ENCODE measurements at regions not wholly inside any gene's neighbourhood (a gene's known extent, or its start where the extent isn't known, plus 50 kb on each side); places are given as distances from the start of the nearest gene placed in this dataset.

DNA sequence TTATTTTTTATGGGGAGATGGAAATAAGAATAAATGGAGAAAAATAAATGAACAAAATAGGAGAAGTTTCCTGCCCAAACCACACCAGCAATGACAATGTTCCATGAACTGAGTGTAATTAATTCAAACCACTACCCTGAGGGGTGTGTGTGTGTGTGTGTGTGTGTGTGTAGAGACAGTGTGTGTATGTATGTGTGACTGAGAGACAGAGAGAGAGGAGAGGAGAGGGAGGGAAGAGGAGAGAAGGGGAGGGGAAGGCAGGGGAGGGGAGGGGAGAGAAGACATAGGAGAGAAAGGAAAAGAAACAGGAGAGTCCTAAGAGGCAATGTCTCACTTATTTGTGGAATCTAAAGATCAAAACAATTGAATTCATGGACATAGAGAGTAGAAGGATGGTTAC, 65.0 kb upstream of the POU2AF1 start:
- TF ChIP-seq, protein P1, sequence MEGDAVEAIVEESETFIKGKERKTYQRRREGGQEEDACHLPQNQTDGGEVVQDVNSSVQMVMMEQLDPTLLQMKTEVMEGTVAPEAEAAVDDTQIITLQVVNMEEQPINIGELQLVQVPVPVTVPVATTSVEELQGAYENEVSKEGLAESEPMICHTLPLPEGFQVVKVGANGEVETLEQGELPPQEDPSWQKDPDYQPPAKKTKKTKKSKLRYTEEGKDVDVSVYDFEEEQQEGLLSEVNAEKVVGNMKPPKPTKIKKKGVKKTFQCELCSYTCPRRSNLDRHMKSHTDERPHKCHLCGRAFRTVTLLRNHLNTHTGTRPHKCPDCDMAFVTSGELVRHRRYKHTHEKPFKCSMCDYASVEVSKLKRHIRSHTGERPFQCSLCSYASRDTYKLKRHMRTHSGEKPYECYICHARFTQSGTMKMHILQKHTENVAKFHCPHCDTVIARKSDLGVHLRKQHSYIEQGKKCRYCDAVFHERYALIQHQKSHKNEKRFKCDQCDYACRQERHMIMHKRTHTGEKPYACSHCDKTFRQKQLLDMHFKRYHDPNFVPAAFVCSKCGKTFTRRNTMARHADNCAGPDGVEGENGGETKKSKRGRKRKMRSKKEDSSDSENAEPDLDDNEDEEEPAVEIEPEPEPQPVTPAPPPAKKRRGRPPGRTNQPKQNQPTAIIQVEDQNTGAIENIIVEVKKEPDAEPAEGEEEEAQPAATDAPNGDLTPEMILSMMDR (IDR thresholded peaks at IDR 0.05; ENCODE audit: insufficient read depth, missing control alignments) = no peak
- FAIRE-seq (no peak), DNase-seq (ENCODE audit: insufficient read length, low spot score) (no peak)

DNA sequence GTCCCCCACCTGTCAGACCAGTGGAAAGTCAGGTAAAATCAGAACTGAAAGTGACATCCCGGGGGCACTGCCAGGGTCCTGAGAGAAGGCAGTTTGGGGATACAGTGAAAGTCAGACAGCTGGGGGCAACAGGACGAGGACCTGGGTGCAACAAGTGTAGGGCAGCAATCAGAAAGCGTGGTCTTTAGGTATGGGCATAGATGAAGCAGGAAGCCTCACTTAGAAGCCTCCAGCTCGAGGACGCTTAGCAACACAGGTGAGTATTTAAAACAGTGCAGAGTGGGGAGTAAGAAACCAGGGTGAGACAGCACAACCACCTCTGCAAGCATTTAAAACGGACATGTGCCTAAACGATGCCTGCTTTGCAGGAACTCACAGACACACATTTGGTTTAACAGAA, 64.6 kb upstream of the POU2AF1 start:
- FAIRE-seq = no peak

DNA sequence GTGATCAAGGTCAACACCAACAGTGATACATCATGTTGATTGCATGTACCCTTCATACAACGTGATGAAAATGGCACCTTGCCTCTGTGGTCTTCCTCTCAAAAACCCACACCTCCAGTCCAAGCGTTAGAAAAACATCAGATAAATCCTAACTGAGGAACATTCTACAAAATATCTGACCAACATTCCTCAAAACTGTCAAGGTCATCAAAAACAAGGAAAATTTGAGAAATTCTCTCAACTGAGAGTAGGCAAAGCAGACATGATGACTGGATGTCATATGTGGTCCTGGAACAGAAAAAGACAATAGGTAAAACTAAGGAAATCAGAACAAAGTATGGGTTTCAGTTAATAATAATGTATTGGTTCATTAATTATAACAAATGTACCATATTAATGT, 64.0 kb upstream of the POU2AF1 start:
- no peak for DNase-seq (ENCODE audit: insufficient read length, low spot score)
- TF ChIP-seq, protein P1 (IDR thresholded peaks at IDR 0.05; ENCODE audit: insufficient read depth, missing control alignments) = no peak
- no peak for FAIRE-seq

More for the DNA sequence above, 64.6 kb upstream of the POU2AF1 start:
- TF ChIP-seq, protein P1 (IDR thresholded peaks at IDR 0.05; ENCODE audit: insufficient read depth, missing control alignments) = no peak
- no peak for DNase-seq (ENCODE audit: insufficient read length, low spot score)

DNA sequence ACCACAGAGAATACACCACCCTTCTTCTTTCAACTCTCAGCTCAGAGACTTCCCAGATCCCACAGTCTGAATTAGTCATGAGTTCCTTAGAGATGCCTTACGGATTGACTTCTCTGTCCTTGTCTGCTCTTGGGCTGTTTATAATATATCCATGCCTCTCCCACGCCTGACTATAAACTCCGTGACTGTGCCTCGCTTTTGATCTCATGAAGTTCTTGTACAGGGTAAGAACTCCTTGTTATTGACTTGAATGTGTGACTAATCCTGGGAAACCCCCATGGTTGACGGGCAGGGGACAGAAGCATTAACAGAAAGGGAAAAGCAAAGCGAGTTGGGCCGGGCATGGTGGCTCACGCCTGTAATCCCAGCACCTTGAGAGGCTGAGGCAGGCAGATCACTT, 62.4 kb upstream of the POU2AF1 start:
- TF ChIP-seq, protein P1 (IDR thresholded peaks at IDR 0.05; ENCODE audit: insufficient read depth, missing control alignments) = no peak
- FAIRE-seq (no peak), DNase-seq (ENCODE audit: insufficient read length, low spot score) (no peak)

DNA sequence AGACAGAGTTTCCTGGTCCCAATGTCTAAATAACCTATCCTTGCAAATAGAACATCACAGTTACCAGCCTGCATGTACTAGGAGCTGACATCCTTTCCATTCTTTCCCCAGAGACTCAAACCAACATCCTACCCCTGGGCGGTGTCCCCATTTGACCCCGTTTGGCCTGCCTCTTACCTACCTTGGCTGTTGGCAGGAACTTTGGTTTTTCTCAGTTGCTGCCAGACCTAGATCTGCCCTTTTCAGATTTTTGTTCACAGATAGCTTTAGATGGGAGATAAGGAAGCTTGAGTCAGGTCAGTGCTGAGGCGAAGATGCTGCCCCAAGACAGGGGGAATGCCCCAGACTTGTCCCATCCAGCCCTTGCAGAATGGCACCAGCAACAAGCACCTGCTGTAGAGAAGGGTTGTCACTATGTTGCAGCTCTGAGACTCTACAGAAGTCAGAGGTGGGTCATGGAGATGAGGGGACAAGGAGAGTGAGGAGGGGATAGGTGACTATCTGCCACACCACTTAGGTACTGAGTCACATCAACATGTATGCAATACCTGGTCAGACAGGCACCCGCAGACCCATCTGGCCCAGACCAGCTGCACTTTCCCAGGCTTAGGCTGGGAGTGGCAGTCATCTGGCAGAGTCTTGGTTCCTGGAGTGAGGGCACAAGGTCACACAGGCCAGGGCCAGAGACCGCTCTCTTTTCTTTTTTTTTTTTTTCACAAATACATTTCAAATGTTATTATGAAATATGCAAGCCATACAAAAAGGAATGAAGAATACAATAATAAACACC, 61.5 kb upstream of the POU2AF1 start:
- FAIRE-seq (no peak), DNase-seq (ENCODE audit: insufficient read length, low spot score) (no peak)
- TF ChIP-seq, protein P1 (IDR thresholded peaks at IDR 0.05; ENCODE audit: insufficient read depth, missing control alignments) = no peak

DNA sequence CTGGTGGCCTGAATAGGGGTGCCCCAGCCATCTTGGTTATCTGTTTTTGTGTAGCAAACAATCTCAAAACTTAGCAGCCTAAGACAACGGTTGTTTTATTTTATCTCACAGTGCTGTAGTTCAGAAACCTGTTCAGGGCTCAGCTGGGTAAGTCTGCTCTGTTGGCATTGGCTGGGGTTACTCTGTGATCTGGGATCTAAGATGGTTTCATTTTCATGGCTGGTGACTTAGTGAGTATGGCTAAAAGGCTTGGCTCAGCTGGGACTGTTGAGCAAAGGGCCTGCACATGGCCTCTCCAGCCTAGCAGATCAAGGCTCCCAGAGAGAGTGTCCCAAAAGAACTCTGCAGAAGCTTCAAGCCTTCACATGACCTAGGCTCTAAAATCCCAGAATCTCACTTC, 60.8 kb upstream of the POU2AF1 start:
- TF ChIP-seq, protein P1 (IDR thresholded peaks at IDR 0.05; ENCODE audit: insufficient read depth, missing control alignments) = no peak
- DNase-seq (ENCODE audit: insufficient read length, low spot score) = no peak
- FAIRE-seq = no peak

DNA sequence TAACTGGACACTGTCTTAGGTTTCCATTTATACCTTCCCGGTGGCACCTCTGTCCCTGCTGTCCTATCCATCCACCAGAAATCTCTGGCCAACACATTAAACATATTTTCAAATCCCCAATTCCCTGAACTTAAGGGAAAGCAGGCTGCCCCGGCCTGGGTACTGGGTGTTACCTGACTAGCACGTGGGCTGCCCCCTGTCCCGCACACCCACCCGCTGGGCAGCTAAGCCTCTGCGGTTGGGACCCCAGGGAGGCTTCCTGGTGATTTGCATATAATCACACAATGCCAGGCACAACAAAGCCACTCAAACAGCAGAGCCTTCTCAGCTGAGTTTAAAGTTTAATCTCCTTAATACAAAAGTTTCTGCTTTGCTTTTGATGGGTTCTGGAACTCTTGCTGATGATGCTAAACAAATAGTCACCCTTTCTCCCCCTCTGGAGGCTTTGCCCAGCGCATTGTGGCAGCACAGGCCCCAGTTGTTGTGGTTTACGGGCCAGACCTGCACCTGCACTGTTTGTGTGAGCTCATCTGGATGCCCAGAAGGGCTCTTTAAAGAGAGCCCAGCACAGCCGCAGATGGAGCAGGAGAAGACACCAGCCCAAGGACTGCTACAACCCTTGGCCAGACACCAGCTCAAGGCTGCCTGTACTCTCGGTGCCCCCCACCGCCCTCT, 59.9 kb upstream of the POU2AF1 start:
- TF ChIP-seq, protein P1 (IDR thresholded peaks at IDR 0.05; ENCODE audit: insufficient read depth, missing control alignments) = no peak
- FAIRE-seq = no peak
- DNase-seq (ENCODE audit: insufficient read length, low spot score) = no peak

Data from D721Med (cell line).